HG03175 (cell line): ENCODE measurements at regions not wholly inside any gene's neighbourhood (a gene's known extent, or its start where the extent isn't known, plus 50 kb on each side); places are given as distances from the start of the nearest gene placed in this dataset.

Experiments used
- ATAC-seq: cut with Tn5 transposase; IDR thresholded peaks from one replicate; pipeline ENCODE4 v1.9.1; 2021; ENCODE audit warnings: mild to moderate bottlenecking, moderate library complexity; ENCODE audit not compliant: unreplicated experiment

DNA sequence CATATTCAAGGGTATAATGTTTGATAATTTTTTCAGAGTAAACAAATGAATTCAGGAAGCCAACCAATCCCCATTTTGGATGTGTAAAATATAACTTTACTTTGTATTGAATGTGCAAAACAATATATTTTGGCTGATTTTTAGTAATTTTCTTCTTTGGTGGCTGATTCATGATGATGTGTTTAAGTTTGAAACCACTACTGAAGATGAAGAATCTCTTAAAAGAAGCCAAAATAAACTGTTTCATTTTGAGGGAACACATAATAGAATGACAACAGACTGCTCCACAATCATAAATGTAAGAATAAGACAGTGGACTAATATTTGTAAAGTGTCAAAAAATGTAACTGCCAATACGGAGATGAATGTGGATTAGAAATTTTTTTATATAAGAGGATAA, 52.5 kb upstream of the TRIM43 start:
- ATAC-seq, result no peak

- peak; percentile 71 for ATAC-seq
Measured at GRCh38 chr2:95539836-95540235, 52.0 kb upstream of the TRIM43 start.
